Endothelial cell of umbilical vein (primary cell): ENCODE measurements at regions not wholly inside any gene's neighbourhood (a gene's known extent, or its start where the extent isn't known, plus 50 kb on each side); places are given as distances from the start of the nearest gene placed in this dataset.
"Not testable (repeated sequence)": the region's sequence is repeated elsewhere in the genome, so short reads cannot be mapped to it uniquely, and the experiment has no call there.

Experiments used
- CTCF ChIP-seq, 2 donors: IDR thresholded peaks; 1 replicate in 1 of 2; 2 replicates in 1 of 2; pipeline ENCODE4 v1.5.1; 2011; ENCODE audit warnings: low read length in 2 of 2, mild to moderate bottlenecking in 2 of 2, moderate library complexity in 2 of 2, control low read depth in 1 of 2, inconsistent platforms in 1 of 2, low read depth in 1 of 2; ENCODE audit not compliant: insufficient read depth in 1 of 2; ENCODE audit errors: extremely low read depth in 1 of 2
- EZH2 ChIP-seq: IDR thresholded peaks from 2 replicates; pipeline ENCODE4 v1.6.1; 2012; ENCODE audit warnings: borderline replicate concordance, low read depth, mild to moderate bottlenecking, moderate library complexity, low read length, inconsistent platforms; ENCODE audit not compliant: severe bottlenecking
- FOS ChIP-seq: IDR thresholded peaks from 2 replicates; pipeline ENCODE4 v1.6.1; 2011; ENCODE audit warnings: mild to moderate bottlenecking, low read length, moderate library complexity, borderline replicate concordance; ENCODE audit not compliant: insufficient read depth
- GATA2 ChIP-seq: IDR thresholded peaks from 2 replicates; pipeline ENCODE4 v1.7.0; 2011; ENCODE audit warnings: low read depth, mild to moderate bottlenecking, moderate library complexity, mixed read lengths, low read length; ENCODE audit not compliant: insufficient read length, insufficient read depth
- JUN ChIP-seq: IDR thresholded peaks from 2 replicates; pipeline ENCODE4 v1.6.1; 2011; ENCODE audit warnings: borderline replicate concordance, low read depth; ENCODE audit not compliant: insufficient read length, insufficient read depth
- MAX ChIP-seq: IDR thresholded peaks from 2 replicates; pipeline ENCODE4 v1.6.1; 2011; ENCODE audit not compliant: insufficient read depth, insufficient read length
- POLR2A ChIP-seq: IDR thresholded peaks from 2 replicates; pipeline ENCODE4 v1.6.1; 2012; ENCODE audit warnings: low read depth, mild to moderate bottlenecking, control low read depth, low read length
- POLR2AphosphoS5 ChIP-seq: IDR thresholded peaks from 2 replicates; pipeline ENCODE4 v1.6.1; 2012; ENCODE audit warnings: low read depth, mild to moderate bottlenecking, control low read depth, low read length, moderate library complexity; ENCODE audit not compliant: insufficient read depth

- TF ChIP-seq POLR2A; MAX; CTCF (IDR thresholded peaks at IDR 0.05; ENCODE audit: extremely low read depth in 1 of 2, insufficient read depth in 1 of 2, low read depth in 1 of 2, low read length in 2 of 2); JUN; POLR2AphosphoS5; EZH2; GATA2; FOS: not testable (repeated sequence)
Measured at GRCh38 chr19:34095411-34095810, 76.9 kb upstream of the LSM14A start.
